ENCODE measurements at regions not wholly inside any gene's neighbourhood (a gene's known extent, or its start where the extent isn't known, plus 50 kb on each side); places are given as distances from the start of the nearest gene placed in this dataset.

DNA sequence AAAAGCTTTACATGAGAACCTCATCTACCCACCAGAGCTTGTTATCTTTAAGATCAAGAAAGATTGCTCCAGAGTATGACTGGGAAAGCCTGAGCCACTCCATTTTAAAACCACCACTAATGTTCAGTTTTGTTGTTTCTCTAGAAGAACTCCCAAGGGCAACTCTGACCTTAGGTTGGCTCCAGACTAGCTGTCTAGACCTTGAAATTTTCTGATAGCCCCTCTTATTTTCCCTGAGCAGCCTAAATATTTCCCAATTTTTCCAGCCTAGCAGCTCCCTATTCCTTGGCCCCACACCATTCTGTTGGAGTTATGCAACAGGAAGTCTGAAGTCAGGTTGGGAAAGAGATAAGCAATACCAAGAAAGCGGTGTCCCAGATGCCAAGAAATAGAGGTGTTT is 84.6 kb upstream of the TCF21 start:
- no peak overlapping the region for H3K27ac ChIP-seq
- H3K4me3 ChIP-seq, result no peak overlapping the region
- DNase-seq (ENCODE audit: low read depth in 1 of 2, low spot score in 1 of 2), result no peak
- no peak overlapping the region for H3K4me2 ChIP-seq
- ChIA-PET CTCF (interaction anchor here (1.9 kb wide), 1 partner anchor 33 kb away, joined by 4 read pairs; no protein-coding TSS in a partner anchor), POLR2A (interaction anchor here (0.5 kb wide), 1 partner anchor 59 kb away, joined by 5 read pairs; no protein-coding TSS in a partner anchor)
- peaks cover 6% of the 10 kb centered on the region; the same call in 1 of the 3 replicates for H3K9me3 ChIP-seq
- 100% methylated on average over 1 of the region's 1 CpG for WGBS (ENCODE audit: missing lambda C conversion rate)
- no peak for ATAC-seq
- FAIRE-seq, result no peak
- no peaks in the 10 kb centered on the region for H3K4me1 ChIP-seq
- TF ChIP-seq FOSB (CRISPR knock-in tag; IDR thresholded peaks at IDR 0.05) (no peak), EHF (CRISPR knock-in tag; IDR thresholded peaks at IDR 0.05) (no peak), KDM5A (IDR thresholded peaks at IDR 0.05) (no peak), RCOR1 (IDR thresholded peaks at IDR 0.05; ENCODE audit: low read depth, low read length) (no peak), HOXB5 (CRISPR knock-in tag; IDR thresholded peaks at IDR 0.05) (no peak)
- TF ChIP-seq, protein P1, sequence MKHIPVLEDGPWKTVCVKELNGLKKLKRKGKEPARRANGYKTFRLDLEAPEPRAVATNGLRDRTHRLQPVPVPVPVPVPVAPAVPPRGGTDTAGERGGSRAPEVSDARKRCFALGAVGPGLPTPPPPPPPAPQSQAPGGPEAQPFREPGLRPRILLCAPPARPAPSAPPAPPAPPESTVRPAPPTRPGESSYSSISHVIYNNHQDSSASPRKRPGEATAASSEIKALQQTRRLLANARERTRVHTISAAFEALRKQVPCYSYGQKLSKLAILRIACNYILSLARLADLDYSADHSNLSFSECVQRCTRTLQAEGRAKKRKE (CRISPR knock-in tag; IDR thresholded peaks at IDR 0.05; ENCODE audit: low read depth), result no peak

DNA sequence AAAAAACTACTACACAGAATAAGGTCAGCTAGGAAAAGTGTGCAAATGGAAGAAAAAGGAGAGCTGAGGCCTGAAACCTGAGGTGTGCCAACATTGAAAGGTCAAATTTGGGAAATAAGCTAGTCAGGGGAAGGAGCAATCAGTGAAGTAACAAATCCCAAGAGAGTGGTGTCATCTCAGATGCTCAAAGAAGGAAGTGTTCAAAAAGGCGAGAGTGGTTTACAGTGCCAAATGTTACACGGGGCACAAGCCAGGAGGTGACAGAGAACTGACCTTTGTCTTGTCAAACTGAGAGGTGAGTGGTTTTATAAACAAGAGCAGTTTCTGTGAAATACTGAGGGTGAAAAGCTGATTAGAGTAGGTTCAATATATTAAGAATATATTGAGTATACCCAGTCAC is 83.0 kb upstream of the TCF21 start:
- peaks cover 4% of the 10 kb centered on the region; the same call in 1 of the 3 replicates for H3K9me3 ChIP-seq
- WGBS (ENCODE audit: missing lambda C conversion rate), result 68% methylated on average over 2 of the region's 2 CpGs
- FAIRE-seq, result no peak
- no peak for TF ChIP-seq ZC3H11A (IDR thresholded peaks at IDR 0.05)
- TF ChIP-seq HEYL (CRISPR knock-in tag; IDR thresholded peaks at IDR 0.05), result no peak
- ChIA-PET POLR2A (no interaction called here), CTCF (interaction anchor here (0.9 to 1.1 kb wide), 2 partner anchors 236 to 237 kb away, joined by 3 read pairs; no protein-coding TSS in a partner anchor)
- no peaks in the 10 kb centered on the region for H3K4me1 ChIP-seq
- DNase-seq (ENCODE audit: low read depth in 1 of 2, low spot score in 1 of 2), result no peak
- no peak overlapping the region for H3K4me3 ChIP-seq
- no peak for ATAC-seq
- no peak overlapping the region for H3K27ac ChIP-seq
- H3K4me2 ChIP-seq, result no peak overlapping the region

DNA sequence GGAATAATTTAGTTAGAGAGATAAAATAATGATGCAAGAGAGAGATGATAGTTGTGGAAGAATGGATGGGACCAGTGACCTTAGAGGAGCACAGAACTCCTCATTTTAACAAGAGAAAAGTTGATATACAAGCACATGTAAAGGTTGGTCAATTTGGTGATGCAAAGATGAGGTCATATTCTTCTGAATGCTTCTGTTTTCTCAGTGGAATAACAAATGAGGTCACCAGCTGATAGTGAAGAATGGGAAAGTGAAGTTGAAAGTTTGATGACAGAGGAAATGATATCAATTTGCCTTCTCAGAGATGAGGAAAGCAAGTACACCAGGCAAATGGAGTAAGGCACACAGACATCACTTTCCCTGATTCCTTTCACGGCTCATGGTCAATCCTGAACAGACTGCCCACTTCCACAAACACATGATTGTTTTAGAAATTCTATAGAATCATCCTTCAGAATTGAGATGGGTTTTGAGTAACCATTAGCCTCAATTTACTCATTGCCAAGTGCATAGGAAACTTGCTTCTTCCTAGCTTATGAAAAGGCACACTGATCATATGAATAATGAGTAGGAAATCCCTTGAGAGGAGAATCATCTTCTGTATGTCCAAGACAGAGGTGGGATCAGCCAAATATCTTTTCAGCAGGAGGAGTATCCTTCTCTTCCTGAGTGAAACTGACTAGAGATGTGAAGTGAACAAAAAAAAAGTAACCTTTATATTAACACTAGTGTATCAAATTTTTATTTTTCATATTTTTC is 82.4 kb upstream of the TCF21 start:
- Histone ChIP-seq H3K4me3 (no peak overlapping the region), H3K27ac (no peak overlapping the region), H3K9me3 (peaks cover 7% of the 10 kb centered on the region; the same call in 1 of the 3 replicates), H3K4me1 (no peaks in the 10 kb centered on the region), H3K4me2 (no peak overlapping the region)
- ATAC-seq (no peak), FAIRE-seq (no peak), DNase-seq (ENCODE audit: low read depth in 1 of 2, low spot score in 1 of 2) (no peak)
- ChIA-PET POLR2A (no interaction called here), CTCF (interaction anchor here (1.1 kb wide), 1 partner anchor 237 kb away, joined by 3 read pairs; no protein-coding TSS in a partner anchor)
- TF ChIP-seq MYC (IDR thresholded peaks at IDR 0.05; ENCODE audit: borderline replicate concordance, low read length) (no peak), HDAC2 (IDR thresholded peaks at IDR 0.05) (no peak), JUNB (IDR thresholded peaks at IDR 0.05) (no peak), SREBF2 (IDR thresholded peaks at IDR 0.05) (no peak), CBX8 (IDR thresholded peaks at IDR 0.05) (no peak), NR3C1 (IDR thresholded peaks at IDR 0.05) (no peak), FOSL2 (IDR thresholded peaks at IDR 0.05) (no peak), FOSL2 (CRISPR knock-in tag; IDR thresholded peaks at IDR 0.05) (no peak), RAD21 (conservative IDR thresholded peaks at IDR 0.05 in 1 of 2, IDR thresholded peaks at IDR 0.05 in 1 of 2) (no peak), MAFK (IDR thresholded peaks at IDR 0.05; ENCODE audit: partially characterized antibody) (no peak), JUN (IDR thresholded peaks at IDR 0.05) (no peak), EHMT2 (IDR thresholded peaks at IDR 0.05; ENCODE audit: low read depth) (no peak)
- TF ChIP-seq, protein P2, sequence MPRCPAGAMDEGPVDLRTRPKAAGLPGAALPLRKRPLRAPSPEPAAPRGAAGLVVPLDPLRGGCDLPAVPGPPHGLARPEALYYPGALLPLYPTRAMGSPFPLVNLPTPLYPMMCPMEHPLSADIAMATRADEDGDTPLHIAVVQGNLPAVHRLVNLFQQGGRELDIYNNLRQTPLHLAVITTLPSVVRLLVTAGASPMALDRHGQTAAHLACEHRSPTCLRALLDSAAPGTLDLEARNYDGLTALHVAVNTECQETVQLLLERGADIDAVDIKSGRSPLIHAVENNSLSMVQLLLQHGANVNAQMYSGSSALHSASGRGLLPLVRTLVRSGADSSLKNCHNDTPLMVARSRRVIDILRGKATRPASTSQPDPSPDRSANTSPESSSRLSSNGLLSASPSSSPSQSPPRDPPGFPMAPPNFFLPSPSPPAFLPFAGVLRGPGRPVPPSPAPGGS (IDR thresholded peaks at IDR 0.05), result no peak
- TF ChIP-seq, protein P1 (CRISPR knock-in tag; IDR thresholded peaks at IDR 0.05; ENCODE audit: low read depth), result no peak
- TF ChIP-seq, protein P3, sequence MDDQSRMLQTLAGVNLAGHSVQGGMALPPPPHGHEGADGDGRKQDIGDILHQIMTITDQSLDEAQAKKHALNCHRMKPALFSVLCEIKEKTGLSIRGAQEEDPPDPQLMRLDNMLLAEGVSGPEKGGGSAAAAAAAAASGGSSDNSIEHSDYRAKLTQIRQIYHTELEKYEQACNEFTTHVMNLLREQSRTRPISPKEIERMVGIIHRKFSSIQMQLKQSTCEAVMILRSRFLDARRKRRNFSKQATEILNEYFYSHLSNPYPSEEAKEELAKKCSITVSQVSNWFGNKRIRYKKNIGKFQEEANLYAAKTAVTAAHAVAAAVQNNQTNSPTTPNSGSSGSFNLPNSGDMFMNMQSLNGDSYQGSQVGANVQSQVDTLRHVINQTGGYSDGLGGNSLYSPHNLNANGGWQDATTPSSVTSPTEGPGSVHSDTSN (IDR thresholded peaks at IDR 0.05), result no peak
- WGBS (ENCODE audit: missing lambda C conversion rate), result 86% methylated on average over 1 of the region's 1 CpG

All from A549 (cell line).